Skeletal muscle satellite cell (primary cell): ENCODE measurements at regions not wholly inside any gene's neighbourhood (a gene's known extent, or its start where the extent isn't known, plus 50 kb on each side); places are given as distances from the start of the nearest gene placed in this dataset.

ENCODE experiments used
- H3K27me3 ChIP-seq: 2 replicates; pipeline ENCODE4 v1.7.0; 2013; ENCODE audit warnings: low read length; ENCODE audit not compliant: control insufficient read depth, insufficient read depth
- H3K36me3 ChIP-seq: 2 replicates; pipeline ENCODE4 v1.7.0; 2013; ENCODE audit warnings: mild to moderate bottlenecking, control low read depth, low read length; ENCODE audit not compliant: insufficient read depth
- H3K4me1 ChIP-seq: 2 replicates; pipeline ENCODE4 v1.7.0; 2013; ENCODE audit warnings: low read length; ENCODE audit not compliant: control insufficient read depth, insufficient read depth
- H3K4me2 ChIP-seq: 2 replicates; pipeline ENCODE4 v1.7.0; 2013; ENCODE audit warnings: mild to moderate bottlenecking, low read length
- H3K4me3 ChIP-seq: 2 replicates; pipeline ENCODE4 v1.7.0; 2013; ENCODE audit warnings: low read length
- H3K9ac ChIP-seq: 2 replicates; pipeline ENCODE4 v1.7.0; 2013; ENCODE audit warnings: mild to moderate bottlenecking, low read depth, low read length, moderate library complexity
- H3K9me3 ChIP-seq: replicated peaks from 2 replicates; pipeline ENCODE4 v1.7.0; 2013; ENCODE audit warnings: mild to moderate bottlenecking, control low read depth, low read length

DNA sequence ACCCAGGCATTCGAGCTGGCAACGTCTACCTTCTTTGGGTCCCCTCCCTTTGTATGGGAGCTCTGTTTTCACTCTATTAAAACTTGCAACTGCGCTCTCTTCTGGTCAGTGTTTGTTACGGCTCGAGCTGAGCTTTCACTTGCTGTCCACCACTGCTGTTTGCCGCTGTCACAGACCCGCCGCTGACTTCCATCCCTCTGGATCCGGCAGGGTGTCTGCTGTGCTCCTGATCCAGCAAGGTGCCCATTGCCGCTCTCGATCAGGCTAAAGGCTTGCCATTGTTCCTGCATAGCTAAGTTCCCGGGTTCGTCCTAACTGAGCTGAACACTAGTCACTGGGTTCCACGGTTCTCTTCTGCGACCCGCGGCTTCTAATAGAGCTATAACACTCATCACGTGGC, 183.5 kb upstream of the GALNTL6 start:
- no peaks in the 10 kb centered on the region for H3K4me1 ChIP-seq
- H3K9ac ChIP-seq, result no peak overlapping the region
- no peak overlapping the region for H3K4me3 ChIP-seq

DNA sequence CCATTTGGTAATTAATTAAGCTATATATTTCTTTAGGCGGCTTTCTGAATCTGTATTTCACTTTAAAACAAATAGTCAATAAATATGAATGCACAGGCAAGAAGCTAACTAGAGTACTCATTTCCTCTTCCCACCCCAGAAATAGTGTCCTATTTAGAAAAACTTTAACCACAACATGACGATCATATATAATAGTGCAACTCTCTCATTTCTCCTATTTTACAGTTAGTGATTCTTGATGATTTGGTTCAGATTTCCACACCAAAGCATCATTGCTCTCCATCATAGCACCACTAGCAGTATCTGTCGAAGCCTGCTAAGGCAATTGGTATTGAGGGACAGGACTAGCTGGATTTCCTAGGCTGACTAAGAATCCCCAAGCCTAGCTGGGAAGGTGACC, 184.0 kb upstream of the GALNTL6 start:
- Histone ChIP-seq H3K4me2 (no peak overlapping the region), H3K4me3 (no peak overlapping the region), H3K36me3 (no peaks in the 10 kb centered on the region), H3K4me1 (no peaks in the 10 kb centered on the region), H3K9me3 (peaks cover 4% of the 10 kb centered on the region), H3K27me3 (no peaks in the 10 kb centered on the region), H3K9ac (no peak overlapping the region)

More for the DNA sequence above, 183.5 kb upstream of the GALNTL6 start:
- H3K27me3 ChIP-seq, result no peaks in the 10 kb centered on the region
- no peaks in the 10 kb centered on the region for H3K36me3 ChIP-seq
- peaks cover 4% of the 10 kb centered on the region for H3K9me3 ChIP-seq
- H3K4me2 ChIP-seq, result no peak overlapping the region

GRCh38 chr4:171626554-171626953, 186.7 kb upstream of the GALNTL6 start:
- Histone ChIP-seq H3K4me2 (no peak overlapping the region), H3K4me3 (no peak overlapping the region), H3K36me3 (no peaks in the 10 kb centered on the region), H3K27me3 (no peaks in the 10 kb centered on the region), H3K9me3 (peaks cover 6% of the 10 kb centered on the region), H3K4me1 (no peaks in the 10 kb centered on the region), H3K9ac (no peak overlapping the region)

GRCh38 chr4:171622729-171623128, 190.5 kb upstream of the GALNTL6 start:
- H3K4me1 ChIP-seq, result no peaks in the 10 kb centered on the region
- H3K36me3 ChIP-seq, result no peaks in the 10 kb centered on the region
- no peak overlapping the region for H3K9ac ChIP-seq
- no peak overlapping the region for H3K4me2 ChIP-seq
- H3K4me3 ChIP-seq, result no peak overlapping the region
- H3K9me3 ChIP-seq, result peaks cover 5% of the 10 kb centered on the region
- no peaks in the 10 kb centered on the region for H3K27me3 ChIP-seq

- Histone ChIP-seq H3K9me3 (peaks cover 6% of the 10 kb centered on the region), H3K4me2 (no peak overlapping the region), H3K9ac (no peak overlapping the region), H3K4me1 (no peaks in the 10 kb centered on the region), H3K36me3 (no peaks in the 10 kb centered on the region), H3K4me3 (no peak overlapping the region), H3K27me3 (no peaks in the 10 kb centered on the region)
Measured at GRCh38 chr4:171621646-171622045, 191.6 kb upstream of the GALNTL6 start.

- Histone ChIP-seq H3K4me1 (no peaks in the 10 kb centered on the region), H3K9me3 (peaks cover 20% of the 10 kb centered on the region), H3K9ac (no peak overlapping the region), H3K4me3 (no peak overlapping the region), H3K4me2 (no peak overlapping the region), H3K27me3 (no peaks in the 10 kb centered on the region), H3K36me3 (no peaks in the 10 kb centered on the region)
Measured at GRCh38 chr4:171612907-171613306, 200.3 kb upstream of the GALNTL6 start.

GRCh38 chr4:171602638-171603355, 210.4 kb upstream of the GALNTL6 start:
- Histone ChIP-seq H3K4me2 (no peak overlapping the region), H3K27me3 (no peaks in the 10 kb centered on the region), H3K9ac (no peak overlapping the region), H3K9me3 (no peaks in the 10 kb centered on the region), H3K4me1 (no peaks in the 10 kb centered on the region), H3K4me3 (no peak overlapping the region), H3K36me3 (no peaks in the 10 kb centered on the region)

DNA sequence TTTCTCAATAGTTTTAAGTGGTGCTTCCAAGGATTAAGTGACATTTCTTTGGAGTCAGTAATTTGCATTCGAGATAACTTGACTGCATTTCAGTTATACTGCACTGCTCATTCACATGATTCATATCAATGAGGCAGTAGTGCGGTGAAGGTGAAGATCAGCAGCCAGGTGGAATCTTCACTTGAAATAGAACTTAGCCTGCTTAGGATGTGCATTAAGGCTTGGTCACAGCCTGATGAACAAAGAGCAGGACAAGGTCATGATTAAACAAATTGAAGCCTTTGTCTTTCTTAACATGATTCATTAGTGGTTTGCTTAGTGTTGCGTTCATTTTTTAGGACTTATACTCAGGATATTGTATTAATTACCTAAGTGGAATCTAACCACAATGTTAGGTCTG, 212.1 kb upstream of the GALNTL6 start:
- no peaks in the 10 kb centered on the region for H3K4me1 ChIP-seq
- no peaks in the 10 kb centered on the region for H3K27me3 ChIP-seq
- H3K4me2 ChIP-seq, result no peak overlapping the region
- no peak overlapping the region for H3K4me3 ChIP-seq
- H3K9ac ChIP-seq, result no peak overlapping the region
- H3K36me3 ChIP-seq, result no peaks in the 10 kb centered on the region
- H3K9me3 ChIP-seq, result no peaks in the 10 kb centered on the region

DNA sequence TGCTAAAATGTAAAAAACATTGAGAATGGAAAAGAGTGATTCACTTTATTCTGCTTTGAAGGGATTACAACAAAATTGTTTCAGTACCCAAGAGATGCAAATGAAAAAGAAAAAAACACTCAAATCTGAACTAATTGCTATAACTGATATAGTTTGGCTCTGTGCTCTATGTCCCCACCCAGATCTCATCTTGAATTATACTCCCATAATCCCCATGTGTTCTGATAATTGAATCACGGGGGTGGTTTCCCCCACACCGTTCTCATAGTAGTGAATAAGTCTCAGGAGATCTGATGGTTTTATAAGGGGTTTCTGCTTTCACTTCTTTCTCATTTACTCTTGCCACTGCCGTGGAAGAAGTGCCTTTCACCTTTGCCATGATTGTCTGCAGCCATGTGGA, 213.6 kb upstream of the GALNTL6 start:
- Histone ChIP-seq H3K9me3 (peaks cover 3% of the 10 kb centered on the region), H3K9ac (no peak overlapping the region), H3K27me3 (no peaks in the 10 kb centered on the region), H3K4me2 (no peak overlapping the region), H3K4me3 (no peak overlapping the region), H3K4me1 (no peaks in the 10 kb centered on the region), H3K36me3 (no peaks in the 10 kb centered on the region)

- no peaks in the 10 kb centered on the region for H3K27me3 ChIP-seq
- peaks cover 13% of the 10 kb centered on the region for H3K9me3 ChIP-seq
- no peak overlapping the region for H3K4me2 ChIP-seq
- no peak overlapping the region for H3K4me3 ChIP-seq
- no peaks in the 10 kb centered on the region for H3K36me3 ChIP-seq
- no peaks in the 10 kb centered on the region for H3K4me1 ChIP-seq
- H3K9ac ChIP-seq, result no peak overlapping the region
Measured at GRCh38 chr4:171594293-171594692, 218.9 kb upstream of the GALNTL6 start.

- Histone ChIP-seq H3K9ac (no peak overlapping the region), H3K4me2 (no peak overlapping the region), H3K4me3 (no peak overlapping the region), H3K9me3 (peaks cover 13% of the 10 kb centered on the region), H3K36me3 (no peaks in the 10 kb centered on the region), H3K4me1 (no peaks in the 10 kb centered on the region), H3K27me3 (no peaks in the 10 kb centered on the region)
Measured at GRCh38 chr4:171590716-171591115, 222.5 kb upstream of the GALNTL6 start.

- H3K36me3 ChIP-seq, result no peaks in the 10 kb centered on the region
- no peak overlapping the region for H3K9ac ChIP-seq
- peaks cover 9% of the 10 kb centered on the region for H3K9me3 ChIP-seq
- no peaks in the 10 kb centered on the region for H3K27me3 ChIP-seq
- H3K4me3 ChIP-seq, result no peak overlapping the region
- no peak overlapping the region for H3K4me2 ChIP-seq
- H3K4me1 ChIP-seq, result no peaks in the 10 kb centered on the region
Measured at GRCh38 chr4:171588764-171589163, 224.4 kb upstream of the GALNTL6 start.
